Fibroblast of lung (primary cell): ENCODE measurements at regions not wholly inside any gene's neighbourhood (a gene's known extent, or its start where the extent isn't known, plus 50 kb on each side); places are given as distances from the start of the nearest gene placed in this dataset.

Source experiments
- CTCF ChIP-seq, 2 donors: IDR thresholded peaks in 1 of 2; conservative IDR thresholded peaks in 1 of 2; 1 replicate in 1 of 2; 2 replicates in 1 of 2; pipeline ENCODE4 v1.5.1; 2011 to 2012; ENCODE audit warnings: low read length in 2 of 2, control low read depth in 1 of 2, inconsistent platforms in 1 of 2, low read depth in 1 of 2, mild to moderate bottlenecking in 1 of 2
- EZH2 ChIP-seq: IDR thresholded peaks from 2 replicates; pipeline ENCODE4 v1.5.1; 2012; ENCODE audit warnings: low read length, control low read depth, mild to moderate bottlenecking; ENCODE audit errors: missing control alignments

DNA sequence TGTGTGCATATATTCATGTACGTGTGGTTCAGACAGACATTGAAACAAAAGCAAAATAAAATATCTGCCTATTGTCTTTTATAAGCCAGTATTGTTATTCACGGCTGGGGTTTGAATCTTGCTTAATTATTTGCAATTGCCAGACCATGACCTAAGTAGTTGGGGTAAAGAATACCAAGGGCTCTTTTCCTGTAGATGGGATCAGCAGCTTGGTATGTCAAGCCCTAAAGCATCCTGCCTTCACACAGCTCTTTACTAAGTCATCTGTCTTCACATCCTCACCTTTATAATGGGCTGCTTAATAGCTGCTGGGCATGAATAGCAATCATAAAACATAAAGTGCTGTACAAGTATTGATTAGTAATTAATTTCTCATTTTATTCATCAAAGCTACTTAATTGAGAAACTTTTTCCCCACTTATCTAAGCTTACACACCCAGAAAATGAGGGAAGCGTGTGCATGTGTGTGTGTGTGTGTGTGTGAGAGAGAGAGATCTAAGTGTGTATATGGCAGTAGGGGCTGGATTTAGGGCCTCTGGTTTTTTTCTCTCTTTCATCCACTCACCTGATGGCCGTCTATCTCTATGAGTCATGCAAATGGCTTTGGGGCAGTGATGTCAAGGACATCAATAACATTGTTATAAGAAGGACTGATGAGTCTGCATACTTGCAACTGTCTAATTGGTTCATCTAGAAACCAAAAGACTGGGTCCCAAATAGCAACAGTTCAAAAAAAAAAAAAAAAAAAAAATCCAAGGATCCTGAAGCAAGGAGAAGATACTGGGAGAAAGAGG, 244.1 kb upstream of the TNP1 start:
- TF ChIP-seq CTCF (conservative IDR thresholded peaks at IDR 0.05 in 1 of 2, IDR thresholded peaks at IDR 0.05 in 1 of 2; ENCODE audit: low read depth in 1 of 2, low read length in 2 of 2) (no peak), EZH2 (no peak)
